ENCODE measurements at regions not wholly inside any gene's neighbourhood (a gene's known extent, or its start where the extent isn't known, plus 50 kb on each side); places are given as distances from the start of the nearest gene placed in this dataset.

GRCh38 chr9:82130331-82131042 is 141.9 kb downstream of the SPATA31D1 start:
- no peak for TF ChIP-seq TAF1 (IDR thresholded peaks at IDR 0.05; ENCODE audit: low read depth)
- TF ChIP-seq YY1 (IDR thresholded peaks at IDR 0.05; ENCODE audit: low read depth): no peak
- TF ChIP-seq, protein P1, sequence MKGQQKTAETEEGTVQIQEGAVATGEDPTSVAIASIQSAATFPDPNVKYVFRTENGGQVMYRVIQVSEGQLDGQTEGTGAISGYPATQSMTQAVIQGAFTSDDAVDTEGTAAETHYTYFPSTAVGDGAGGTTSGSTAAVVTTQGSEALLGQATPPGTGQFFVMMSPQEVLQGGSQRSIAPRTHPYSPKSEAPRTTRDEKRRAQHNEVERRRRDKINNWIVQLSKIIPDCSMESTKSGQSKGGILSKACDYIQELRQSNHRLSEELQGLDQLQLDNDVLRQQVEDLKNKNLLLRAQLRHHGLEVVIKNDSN (IDR thresholded peaks at IDR 0.05): no peak
- TF ChIP-seq EGR1 (IDR thresholded peaks at IDR 0.05): no peak

All from Ishikawa (cell line).